GM18861 (cell line): ENCODE measurements at regions not wholly inside any gene's neighbourhood (a gene's known extent, or its start where the extent isn't known, plus 50 kb on each side); places are given as distances from the start of the nearest gene placed in this dataset.
"Not testable (repeated sequence)": the region's sequence is repeated elsewhere in the genome, so short reads cannot be mapped to it uniquely, and the experiment has no call there.

Experiments
- ATAC-seq: cut with Tn5 transposase; IDR thresholded peaks from one replicate; pipeline ENCODE4 v1.9.1; 2021; ENCODE audit not compliant: unreplicated experiment

GRCh38 chr20:1811621-1812498, 83.3 kb upstream of the SIRPA start:
- no peak for ATAC-seq

GRCh38 chr20:1810926-1811620, 84.1 kb upstream of the SIRPA start:
- no peak for ATAC-seq

- ATAC-seq, result no peak
These were observed 84.7 kb upstream of the SIRPA start for GRCh38 chr20:1810572-1810925.

- no peak for ATAC-seq
These were observed 85.3 kb upstream of the SIRPA start for GRCh38 chr20:1809611-1810510.

- ATAC-seq, result no peak
These were observed 86.1 kb upstream of the SIRPA start for GRCh38 chr20:1809131-1809572.

GRCh38 chr20:1808101-1808500, 87.1 kb upstream of the SIRPA start:
- no peak for ATAC-seq

- ATAC-seq, result no peak
These were observed 87.8 kb upstream of the SIRPA start for GRCh38 chr20:1807394-1807793.

GRCh38 chr20:1806456-1806855, 88.8 kb upstream of the SIRPA start:
- ATAC-seq, result no peak

- no peak for ATAC-seq
These were observed 89.4 kb upstream of the SIRPA start for GRCh38 chr20:1805816-1806215.

GRCh38 chr20:1805161-1805581, 90.0 kb upstream of the SIRPA start:
- ATAC-seq, result no peak

- ATAC-seq, result no peak
These were observed 90.7 kb upstream of the SIRPA start for GRCh38 chr20:1804554-1804956.

GRCh38 chr20:1803932-1804501, 91.2 kb upstream of the SIRPA start:
- ATAC-seq, result no peak

GRCh38 chr20:1803061-1803931, 91.9 kb upstream of the SIRPA start:
- no peak for ATAC-seq

GRCh38 chr20:1802385-1803060, 92.7 kb upstream of the SIRPA start:
- ATAC-seq, result no peak

- ATAC-seq, result no peak
These were observed 93.3 kb upstream of the SIRPA start for GRCh38 chr20:1801929-1802306.

- no peak for ATAC-seq
These were observed 93.8 kb upstream of the SIRPA start for GRCh38 chr20:1801225-1801928.

- ATAC-seq, result no peak
These were observed 94.4 kb upstream of the SIRPA start for GRCh38 chr20:1800777-1801176.

GRCh38 chr20:1800180-1800579, 95.0 kb upstream of the SIRPA start:
- no peak for ATAC-seq

- ATAC-seq, result not testable (repeated sequence)
These were observed 95.5 kb upstream of the SIRPA start for GRCh38 chr20:1799746-1800145.
